Kidney epithelial cell (primary cell): ENCODE measurements at regions not wholly inside any gene's neighbourhood (a gene's known extent, or its start where the extent isn't known, plus 50 kb on each side); places are given as distances from the start of the nearest gene placed in this dataset.
"Not testable (repeated sequence)": the region's sequence is repeated elsewhere in the genome, so short reads cannot be mapped to it uniquely, and the experiment has no call there.

Source experiments
- DNase-seq: peaks from one replicate; pipeline ENCODE4 v3.0.0-alpha.2; 2010; ENCODE audit warnings: low read depth
- H3K27me3 ChIP-seq: 2 replicates; pipeline ENCODE4 v1.6.0; 2011; ENCODE audit warnings: low read length; ENCODE audit not compliant: control insufficient read depth, insufficient read depth
- H3K36me3 ChIP-seq: 2 replicates; pipeline ENCODE4 v1.5.1; 2011; ENCODE audit warnings: low read length; ENCODE audit not compliant: control insufficient read depth, insufficient read depth
- H3K4me3 ChIP-seq: 2 replicates; pipeline ENCODE4 v1.5.1; 2011; ENCODE audit warnings: low read depth, mild to moderate bottlenecking, control low read depth, low read length
- CTCF ChIP-seq: IDR thresholded peaks from 2 replicates; pipeline ENCODE4 v1.5.1; 2011; ENCODE audit warnings: mild to moderate bottlenecking, moderate library complexity, low read length, control low read depth, inconsistent platforms; ENCODE audit not compliant: insufficient read depth, poor library complexity, severe bottlenecking

DNA sequence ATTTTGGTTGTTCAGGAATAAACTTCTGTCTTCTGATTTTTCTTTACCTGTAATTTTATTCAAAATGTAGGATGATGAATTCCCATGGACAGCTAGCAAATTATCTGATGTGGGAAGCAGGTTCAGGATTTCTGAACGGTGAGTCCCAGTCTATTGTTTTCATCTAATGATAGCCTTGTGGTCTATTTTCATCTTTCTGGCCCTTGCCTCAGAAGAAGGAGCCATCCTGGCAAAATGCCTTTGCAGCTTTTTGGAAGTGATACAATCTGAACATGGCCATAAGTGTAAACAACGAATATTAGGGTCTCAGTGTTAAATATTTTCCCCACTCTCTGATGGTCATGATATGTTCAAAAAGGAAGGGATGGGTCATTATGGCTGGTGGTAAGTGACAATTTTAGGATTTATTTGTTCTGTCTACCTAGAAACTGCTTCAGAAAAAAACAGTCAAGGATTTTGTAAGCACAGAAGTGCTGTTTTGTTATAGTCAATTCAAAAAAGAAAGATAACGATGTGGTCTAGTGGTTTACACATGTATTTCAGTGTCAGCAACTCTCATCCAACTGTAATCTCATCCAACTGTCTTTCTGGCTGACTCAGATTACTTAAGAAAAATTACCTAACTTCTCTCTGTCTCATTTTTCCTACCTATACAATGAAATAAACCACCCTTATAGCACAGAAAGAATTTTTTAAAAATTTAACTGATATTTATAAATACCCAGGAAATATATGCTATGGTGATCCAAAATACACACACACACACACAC lies 272.6 kb upstream of the ERBB4 start:
- DNase-seq: no peak
- no peaks in the 10 kb centered on the region for H3K27me3 ChIP-seq
- H3K4me3 ChIP-seq: no peak overlapping the region
- TF ChIP-seq CTCF: no peak
- H3K36me3 ChIP-seq: no peaks in the 10 kb centered on the region

DNA sequence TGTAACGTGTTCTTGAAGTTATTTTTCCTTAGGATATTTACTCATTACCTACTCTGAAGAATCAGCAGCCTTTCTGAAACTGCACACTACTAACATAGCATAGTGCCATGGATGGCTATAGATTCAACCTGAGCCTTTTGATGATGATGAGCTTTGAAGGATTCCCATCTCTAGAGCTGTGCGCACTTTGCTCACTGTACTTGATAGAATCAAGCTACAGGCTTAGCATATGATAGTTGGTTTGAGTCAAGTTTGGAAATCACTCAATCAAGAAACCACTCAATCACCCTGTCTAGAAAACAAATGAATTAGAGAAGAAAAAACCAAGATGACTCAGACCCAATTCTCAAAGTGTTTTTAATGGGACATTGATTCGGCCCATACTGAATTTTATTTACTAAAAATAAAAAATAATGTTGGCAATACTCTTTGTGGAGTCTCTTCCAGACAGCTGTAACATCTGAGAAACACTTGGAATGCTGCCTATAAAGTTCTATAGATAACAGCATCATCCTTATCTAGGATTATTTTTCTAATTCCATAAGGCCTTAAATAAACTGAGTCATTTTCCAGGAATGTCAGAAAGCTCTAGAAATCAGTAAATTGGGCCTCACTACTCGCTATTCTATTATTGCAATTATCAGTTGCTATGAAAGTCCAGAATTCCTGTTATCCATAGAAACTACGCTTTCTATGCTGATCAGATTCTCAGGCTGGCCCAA lies 259.0 kb upstream of the ERBB4 start:
- TF ChIP-seq CTCF: no peak
- Histone ChIP-seq H3K27me3 (no peaks in the 10 kb centered on the region), H3K4me3 (no peak overlapping the region), H3K36me3 (no peaks in the 10 kb centered on the region)
- no peak for DNase-seq

GRCh38 chr2:212794471-212794870 lies 255.9 kb upstream of the ERBB4 start:
- Histone ChIP-seq H3K4me3 (no peak overlapping the region), H3K27me3 (no peaks in the 10 kb centered on the region), H3K36me3 (no peaks in the 10 kb centered on the region)
- no peak for TF ChIP-seq CTCF
- DNase-seq: no peak

- TF ChIP-seq CTCF: no peak
- no peak for DNase-seq
- Histone ChIP-seq H3K27me3 (no peaks in the 10 kb centered on the region), H3K4me3 (no peak overlapping the region), H3K36me3 (no peaks in the 10 kb centered on the region)
Observed at GRCh38 chr2:212791569-212791968, 253.0 kb upstream of the ERBB4 start.

- H3K4me3 ChIP-seq, H3K36me3 ChIP-seq, H3K27me3 ChIP-seq, DNase-seq: not testable (repeated sequence)
Observed at GRCh38 chr2:212786088-212786487, 247.5 kb upstream of the ERBB4 start.

DNA sequence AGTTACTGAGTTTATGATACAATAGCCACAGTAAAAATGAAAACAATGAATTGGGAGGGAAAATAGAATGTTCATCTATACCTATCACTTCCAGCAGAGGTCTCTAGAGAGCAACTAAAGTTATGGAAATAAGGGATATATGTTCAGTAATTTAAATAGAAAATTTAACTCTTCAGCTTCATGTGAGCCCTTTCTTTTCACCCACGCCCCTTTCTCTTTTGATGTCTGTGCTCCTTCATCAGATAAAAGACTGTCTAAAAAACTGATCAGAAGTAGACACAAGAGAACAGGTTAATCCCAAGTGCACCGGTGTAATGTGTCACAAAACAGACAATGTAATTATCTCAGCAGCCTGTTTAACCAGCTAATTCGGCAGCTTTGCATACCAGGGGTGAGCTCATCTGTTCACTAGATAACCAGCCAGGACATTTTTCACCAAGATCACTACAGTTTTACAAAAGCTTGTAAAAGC lies 238.5 kb upstream of the ERBB4 start:
- no peak for DNase-seq
- peak overlapping the region; percentile 11 for H3K4me3 ChIP-seq

More for the DNA sequence above, 238.5 kb upstream of the ERBB4 start:
- H3K36me3 ChIP-seq: no peaks in the 10 kb centered on the region
- no peaks in the 10 kb centered on the region for H3K27me3 ChIP-seq
- peak; percentile 52 for TF ChIP-seq CTCF
